ENCODE measurements at regions not wholly inside any gene's neighbourhood (a gene's known extent, or its start where the extent isn't known, plus 50 kb on each side); places are given as distances from the start of the nearest gene placed in this dataset.

DNA sequence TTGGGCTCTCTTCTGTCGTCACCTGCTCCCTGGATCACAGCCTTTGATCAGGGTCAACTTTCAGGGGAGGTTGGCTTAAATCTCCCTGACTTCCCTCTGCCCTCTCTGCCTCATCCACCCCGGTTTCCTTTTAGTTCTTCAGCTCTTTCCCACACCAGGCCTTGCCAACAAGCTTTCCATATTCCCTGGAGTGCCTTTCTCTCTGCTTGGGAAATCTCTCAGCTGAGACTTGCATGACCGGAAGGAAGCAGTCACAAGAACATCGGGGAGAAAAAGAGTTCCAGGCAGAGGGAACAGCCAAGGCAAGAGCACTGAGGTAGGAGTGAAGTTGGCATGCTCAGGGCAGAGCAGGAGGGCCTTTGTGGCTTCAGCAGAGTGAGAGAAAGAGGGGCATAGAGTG, 88.4 kb upstream of the HSPA9 start:
- TF ChIP-seq, protein P1, sequence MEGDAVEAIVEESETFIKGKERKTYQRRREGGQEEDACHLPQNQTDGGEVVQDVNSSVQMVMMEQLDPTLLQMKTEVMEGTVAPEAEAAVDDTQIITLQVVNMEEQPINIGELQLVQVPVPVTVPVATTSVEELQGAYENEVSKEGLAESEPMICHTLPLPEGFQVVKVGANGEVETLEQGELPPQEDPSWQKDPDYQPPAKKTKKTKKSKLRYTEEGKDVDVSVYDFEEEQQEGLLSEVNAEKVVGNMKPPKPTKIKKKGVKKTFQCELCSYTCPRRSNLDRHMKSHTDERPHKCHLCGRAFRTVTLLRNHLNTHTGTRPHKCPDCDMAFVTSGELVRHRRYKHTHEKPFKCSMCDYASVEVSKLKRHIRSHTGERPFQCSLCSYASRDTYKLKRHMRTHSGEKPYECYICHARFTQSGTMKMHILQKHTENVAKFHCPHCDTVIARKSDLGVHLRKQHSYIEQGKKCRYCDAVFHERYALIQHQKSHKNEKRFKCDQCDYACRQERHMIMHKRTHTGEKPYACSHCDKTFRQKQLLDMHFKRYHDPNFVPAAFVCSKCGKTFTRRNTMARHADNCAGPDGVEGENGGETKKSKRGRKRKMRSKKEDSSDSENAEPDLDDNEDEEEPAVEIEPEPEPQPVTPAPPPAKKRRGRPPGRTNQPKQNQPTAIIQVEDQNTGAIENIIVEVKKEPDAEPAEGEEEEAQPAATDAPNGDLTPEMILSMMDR (IDR thresholded peaks at IDR 0.05; ENCODE audit: low read depth, low read length, poor library complexity, severe bottlenecking) = no peak
- no peak for TF ChIP-seq EZH2phosphoT487 (IDR thresholded peaks at IDR 0.05; ENCODE audit: borderline replicate concordance, low read length)
